ENCODE measurements at regions not wholly inside any gene's neighbourhood (a gene's known extent, or its start where the extent isn't known, plus 50 kb on each side); places are given as distances from the start of the nearest gene placed in this dataset.

DNA sequence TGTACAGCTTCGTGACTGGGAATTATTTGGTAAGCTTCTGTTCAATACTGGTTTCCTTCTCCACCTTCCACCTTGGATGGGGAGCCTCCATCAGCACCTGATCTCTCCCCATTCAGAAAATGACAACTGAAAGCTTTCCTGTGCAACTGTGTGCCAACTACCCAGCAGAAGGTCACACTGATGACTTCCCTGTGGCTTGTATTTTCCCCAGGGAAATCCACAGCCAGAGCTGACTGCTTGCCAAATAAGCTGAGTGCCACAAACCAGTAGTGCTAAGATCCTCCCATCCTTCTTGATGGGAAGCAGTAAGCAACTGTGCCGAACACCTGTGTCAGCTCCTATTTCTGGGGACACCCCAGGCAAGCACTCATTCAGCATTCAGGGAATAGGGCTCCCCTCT is 257.2 kb upstream of the SOX5 start:
- no peak for DNase-seq (ENCODE audit: low read depth, low spot score)
- TF ChIP-seq, protein P1, sequence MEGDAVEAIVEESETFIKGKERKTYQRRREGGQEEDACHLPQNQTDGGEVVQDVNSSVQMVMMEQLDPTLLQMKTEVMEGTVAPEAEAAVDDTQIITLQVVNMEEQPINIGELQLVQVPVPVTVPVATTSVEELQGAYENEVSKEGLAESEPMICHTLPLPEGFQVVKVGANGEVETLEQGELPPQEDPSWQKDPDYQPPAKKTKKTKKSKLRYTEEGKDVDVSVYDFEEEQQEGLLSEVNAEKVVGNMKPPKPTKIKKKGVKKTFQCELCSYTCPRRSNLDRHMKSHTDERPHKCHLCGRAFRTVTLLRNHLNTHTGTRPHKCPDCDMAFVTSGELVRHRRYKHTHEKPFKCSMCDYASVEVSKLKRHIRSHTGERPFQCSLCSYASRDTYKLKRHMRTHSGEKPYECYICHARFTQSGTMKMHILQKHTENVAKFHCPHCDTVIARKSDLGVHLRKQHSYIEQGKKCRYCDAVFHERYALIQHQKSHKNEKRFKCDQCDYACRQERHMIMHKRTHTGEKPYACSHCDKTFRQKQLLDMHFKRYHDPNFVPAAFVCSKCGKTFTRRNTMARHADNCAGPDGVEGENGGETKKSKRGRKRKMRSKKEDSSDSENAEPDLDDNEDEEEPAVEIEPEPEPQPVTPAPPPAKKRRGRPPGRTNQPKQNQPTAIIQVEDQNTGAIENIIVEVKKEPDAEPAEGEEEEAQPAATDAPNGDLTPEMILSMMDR (IDR thresholded peaks at IDR 0.05; ENCODE audit: low read depth, low read length) = no peak
- in situ Hi-C loops (cut with HindIII; ENCODE audit: low sequenced_read_pairs) = no loop called here

DNA sequence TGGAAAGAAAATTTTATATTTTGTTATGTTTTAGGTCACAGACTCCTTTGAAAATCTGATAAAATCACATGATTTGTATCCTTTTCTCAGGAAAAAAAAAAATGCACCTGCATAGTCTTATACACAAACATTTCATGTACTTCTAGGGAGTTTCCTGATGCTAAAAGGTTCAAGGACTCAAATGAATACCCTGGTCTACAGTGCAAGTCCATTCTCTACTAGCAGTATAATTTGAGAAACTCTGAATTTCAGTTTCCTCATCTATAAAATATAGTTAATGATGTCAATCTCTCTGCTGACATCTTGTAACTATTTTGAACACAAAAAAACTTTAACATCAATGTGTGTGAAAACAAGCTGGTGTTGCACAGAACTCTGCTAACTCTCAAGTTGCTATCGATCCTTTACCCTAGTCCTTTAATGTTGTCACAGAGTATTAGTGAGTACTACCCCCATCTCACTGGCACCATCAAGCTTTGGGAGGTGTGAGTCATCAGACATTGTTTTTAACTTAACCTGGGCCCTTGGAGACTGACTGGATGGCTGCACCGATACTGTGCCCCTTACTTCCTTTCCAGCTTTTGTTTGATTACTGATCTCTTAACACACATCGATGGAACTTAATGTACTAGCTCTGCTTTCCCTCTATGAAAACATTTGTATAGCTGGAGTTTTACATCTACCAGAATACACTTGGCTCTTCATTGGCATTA is 251.9 kb upstream of the SOX5 start:
- no peak overlapping the region for H3K4me3 ChIP-seq (ENCODE audit: low read depth, low read length)
- in situ Hi-C loops (cut with HindIII; ENCODE audit: low sequenced_read_pairs) = no loop called here
- TF ChIP-seq, protein P1 (IDR thresholded peaks at IDR 0.05; ENCODE audit: low read depth, low read length) = no peak
- DNase-seq (ENCODE audit: low read depth, low spot score) = no peak

More for the DNA sequence above, 257.2 kb upstream of the SOX5 start:
- H3K4me3 ChIP-seq (ENCODE audit: low read depth, low read length) = no peak overlapping the region

DNA sequence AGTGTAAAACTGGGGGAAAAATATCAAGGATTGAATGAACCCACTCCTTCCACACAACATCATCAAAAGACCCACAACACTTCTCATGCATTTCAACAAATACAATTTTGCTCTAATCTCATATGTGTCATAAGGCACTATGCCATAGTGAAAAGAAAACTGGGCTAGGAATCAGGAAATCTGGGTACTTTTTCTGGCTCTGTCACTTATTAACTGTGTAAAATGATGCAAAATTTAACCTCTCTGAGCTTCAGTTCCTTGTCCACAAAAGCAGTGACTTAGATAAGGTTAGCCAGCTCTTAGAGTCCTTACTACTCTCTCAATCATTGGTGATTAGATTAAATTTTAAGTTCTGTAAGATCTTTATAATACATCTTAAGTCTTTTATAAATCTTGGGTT is 250.5 kb upstream of the SOX5 start:
- in situ Hi-C loops (cut with HindIII; ENCODE audit: low sequenced_read_pairs) = no loop called here
- TF ChIP-seq, protein P1 (IDR thresholded peaks at IDR 0.05; ENCODE audit: low read depth, low read length) = no peak
- H3K4me3 ChIP-seq (ENCODE audit: low read depth, low read length) = no peak overlapping the region
- DNase-seq (ENCODE audit: low read depth, low spot score) = no peak

DNA sequence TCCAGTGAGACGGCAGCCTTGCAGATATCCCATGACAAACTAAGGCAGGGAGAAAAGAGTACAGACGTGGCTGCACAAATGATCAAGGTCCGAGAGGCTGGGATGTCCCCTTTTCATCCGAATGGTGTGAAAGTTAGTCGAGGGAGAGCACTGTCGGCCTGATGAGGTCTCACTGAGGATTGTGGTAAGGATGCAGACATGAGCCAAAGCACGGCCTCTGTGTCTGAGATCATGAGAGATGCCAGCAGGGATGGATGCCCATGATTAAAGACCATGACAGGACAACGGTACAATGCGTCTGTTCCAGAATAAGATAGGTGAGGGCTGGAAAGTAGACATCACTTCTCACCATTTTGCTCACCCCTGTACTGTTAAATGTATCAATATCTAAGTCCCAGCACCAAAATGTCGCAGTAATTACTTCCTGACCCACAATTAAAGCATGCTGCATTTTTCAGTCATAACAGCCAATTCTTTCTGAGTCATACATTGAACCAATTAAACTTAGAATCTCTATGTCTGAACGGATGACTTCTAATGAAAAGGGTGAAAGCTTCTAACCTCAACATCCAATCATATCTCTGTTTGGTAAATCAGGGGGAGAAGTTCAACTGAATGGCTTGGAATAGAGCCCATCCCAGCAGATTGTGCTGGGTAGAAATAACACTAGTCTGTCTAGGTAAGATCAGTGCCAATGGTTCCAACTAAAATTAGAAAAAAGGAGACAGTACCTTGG is 249.6 kb upstream of the SOX5 start:
- DNase-seq (ENCODE audit: low read depth, low spot score) = peak; percentile 58
- in situ Hi-C loops (cut with HindIII; ENCODE audit: low sequenced_read_pairs) = no loop called here

DNA sequence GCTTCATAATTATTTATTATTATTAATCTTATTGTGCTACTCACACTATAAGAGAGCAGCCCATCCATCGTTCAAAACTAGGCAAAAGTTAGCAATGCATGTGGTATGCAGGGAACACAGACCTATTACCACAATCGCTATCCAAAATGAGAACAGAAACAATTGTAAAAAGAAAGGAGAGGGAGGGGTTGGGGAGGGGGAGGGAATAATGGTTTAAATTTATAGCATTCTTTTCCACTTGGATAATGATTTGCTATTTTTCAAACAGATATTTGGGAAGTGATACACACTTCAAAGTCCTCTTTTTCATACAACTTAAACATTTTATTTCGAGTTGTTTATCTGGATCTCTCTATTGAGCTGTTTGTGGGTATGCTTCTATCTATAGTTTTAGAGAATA is 248.6 kb upstream of the SOX5 start:
- in situ Hi-C loops (cut with HindIII; ENCODE audit: low sequenced_read_pairs) = no loop called here
- TF ChIP-seq, protein P1 (IDR thresholded peaks at IDR 0.05; ENCODE audit: low read depth, low read length) = no peak
- DNase-seq (ENCODE audit: low read depth, low spot score) = peak; percentile 79
- H3K4me3 ChIP-seq (ENCODE audit: low read depth, low read length) = no peak overlapping the region

More for the DNA sequence above, 249.6 kb upstream of the SOX5 start:
- H3K4me3 ChIP-seq (ENCODE audit: low read depth, low read length) = no peak overlapping the region
- TF ChIP-seq, protein P1 (IDR thresholded peaks at IDR 0.05; ENCODE audit: low read depth, low read length) = no peak

DNA sequence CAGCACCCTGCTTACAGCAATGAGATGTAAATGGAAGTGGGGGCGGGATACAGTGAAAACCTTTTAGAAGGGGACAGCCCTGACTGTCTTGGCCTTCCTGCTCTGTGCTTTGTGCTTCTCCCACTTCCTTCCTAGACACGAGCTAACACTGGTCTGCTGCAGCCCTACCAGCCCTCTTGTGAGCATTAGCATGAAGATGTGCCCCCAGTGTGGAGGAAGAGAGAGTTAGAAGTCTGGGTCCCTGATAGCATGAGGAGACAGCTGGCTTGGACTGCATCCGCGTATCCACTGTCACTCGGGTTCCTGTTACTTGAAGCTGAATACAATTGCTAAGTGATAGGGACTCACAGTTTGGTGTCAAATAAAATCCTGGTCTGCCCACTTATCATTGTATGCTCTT is 248.1 kb upstream of the SOX5 start:
- H3K4me3 ChIP-seq (ENCODE audit: low read depth, low read length) = no peak overlapping the region
- in situ Hi-C loops (cut with HindIII; ENCODE audit: low sequenced_read_pairs) = no loop called here
- no peak for DNase-seq (ENCODE audit: low read depth, low spot score)
- TF ChIP-seq, protein P1 (IDR thresholded peaks at IDR 0.05; ENCODE audit: low read depth, low read length) = no peak

All from astrocyte of the spinal cord (primary cell).